ENCODE measurements at regions not wholly inside any gene's neighbourhood (a gene's known extent, or its start where the extent isn't known, plus 50 kb on each side); places are given as distances from the start of the nearest gene placed in this dataset. TPM values are rescaled to one million over a fixed set of nuclear protein-coding genes. Genes with fewer than 3 reads are reported as not detected.
"Not testable (repeated sequence)": the region's sequence is repeated elsewhere in the genome, so short reads cannot be mapped to it uniquely, and the experiment has no call there.

DNA sequence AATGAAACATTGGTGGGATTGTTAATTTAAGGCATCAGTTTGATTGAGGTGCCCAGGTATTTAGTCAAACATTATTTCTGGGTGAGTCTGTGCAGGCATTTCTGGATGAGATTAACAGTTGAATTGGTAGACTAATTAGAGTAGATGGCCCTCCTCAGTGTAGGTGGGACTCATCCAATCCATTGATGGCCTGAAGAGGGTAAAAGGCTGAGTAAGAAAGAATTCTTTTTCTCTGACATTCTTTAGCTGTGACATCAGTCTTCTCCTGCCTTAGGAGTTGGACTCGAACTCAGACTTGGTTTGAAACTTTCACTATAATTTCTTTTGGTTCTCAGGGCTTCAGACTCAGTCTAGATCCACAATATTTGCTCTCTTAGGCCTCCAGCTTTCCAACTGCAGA is 59.6 kb upstream of the ADAMTS5 start:
- H3K36me3 ChIP-seq (ENCODE audit: control insufficient read depth in 3 of 3, insufficient read depth in 3 of 3, low read length in 3 of 3) = no peaks in the 10 kb centered on the region
- no peak overlapping the region for H3K27ac ChIP-seq (ENCODE audit: low read depth, low read length)
- H3K9me3 ChIP-seq (ENCODE audit: control insufficient read depth in 3 of 3, low read length in 3 of 3) = no peaks in the 10 kb centered on the region
- H3K27me3 ChIP-seq (ENCODE audit: control insufficient read depth in 3 of 3, insufficient read depth in 3 of 3, low read length in 3 of 3) = no peaks in the 10 kb centered on the region
- no peak overlapping the region for H3K4me3 ChIP-seq (ENCODE audit: low read length in 3 of 3)
- no peaks in the 10 kb centered on the region for H3K4me1 ChIP-seq (ENCODE audit: control insufficient read depth in 3 of 3, insufficient read depth in 3 of 3, low read length in 3 of 3)
- H3K9ac ChIP-seq (ENCODE audit: low read depth in 1 of 3, low read length in 3 of 3) = no peak overlapping the region

DNA sequence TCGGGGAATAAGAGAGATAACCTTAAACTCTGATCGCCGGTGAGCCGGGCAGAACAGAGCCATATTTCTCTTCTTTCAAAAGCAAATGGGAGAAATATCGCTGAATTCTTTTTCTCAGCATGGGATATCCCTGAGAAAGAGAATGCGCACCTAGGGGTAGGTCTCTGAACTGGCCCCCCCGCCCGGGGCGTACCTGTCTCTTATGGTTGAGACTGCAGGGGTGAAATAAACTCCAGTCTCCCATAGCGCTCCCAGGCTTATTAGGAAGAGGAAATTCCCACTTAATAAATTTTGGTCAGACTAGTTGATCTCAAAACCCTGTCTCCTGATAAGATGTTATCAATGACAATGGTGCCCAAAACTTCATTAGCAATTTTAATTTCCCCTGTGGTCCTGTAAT is 58.8 kb upstream of the ADAMTS5 start:
- not testable (repeated sequence) for H3K36me3 ChIP-seq (ENCODE audit: control insufficient read depth in 3 of 3, insufficient read depth in 3 of 3, low read length in 3 of 3); H3K4me3 ChIP-seq (ENCODE audit: low read length in 3 of 3); H3K27me3 ChIP-seq (ENCODE audit: control insufficient read depth in 3 of 3, insufficient read depth in 3 of 3, low read length in 3 of 3); H3K27ac ChIP-seq (ENCODE audit: low read depth, low read length); H3K4me1 ChIP-seq (ENCODE audit: control insufficient read depth in 3 of 3, insufficient read depth in 3 of 3, low read length in 3 of 3); H3K9me3 ChIP-seq (ENCODE audit: control insufficient read depth in 3 of 3, low read length in 3 of 3); H3K9ac ChIP-seq (ENCODE audit: low read depth in 1 of 3, low read length in 3 of 3)

DNA sequence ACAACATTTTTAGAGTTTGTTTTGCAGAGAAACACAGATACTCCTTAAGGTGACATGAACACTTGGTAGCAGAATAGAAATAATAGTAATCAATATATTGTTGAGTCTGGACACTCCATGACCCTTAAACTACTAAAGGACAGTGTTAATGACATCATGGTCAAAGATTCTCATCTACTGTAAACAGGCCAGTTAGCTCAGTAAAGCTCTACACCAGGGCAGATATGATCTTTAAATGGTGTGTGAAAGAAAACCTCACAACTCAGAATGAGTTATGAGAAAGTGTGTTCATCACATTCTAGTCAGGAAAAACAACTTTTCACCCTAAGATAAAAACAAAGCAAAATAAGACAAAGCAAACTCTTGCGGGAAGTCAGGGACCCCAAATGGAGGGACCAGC is 58.1 kb upstream of the ADAMTS5 start:
- Histone ChIP-seq H3K4me1 (ENCODE audit: control insufficient read depth in 3 of 3, insufficient read depth in 3 of 3, low read length in 3 of 3) (no peaks in the 10 kb centered on the region), H3K9me3 (ENCODE audit: control insufficient read depth in 3 of 3, low read length in 3 of 3) (no peaks in the 10 kb centered on the region), H3K27me3 (ENCODE audit: control insufficient read depth in 3 of 3, insufficient read depth in 3 of 3, low read length in 3 of 3) (no peaks in the 10 kb centered on the region), H3K9ac (ENCODE audit: low read depth in 1 of 3, low read length in 3 of 3) (no peak overlapping the region), H3K27ac (ENCODE audit: low read depth, low read length) (no peak overlapping the region), H3K4me3 (ENCODE audit: low read length in 3 of 3) (no peak overlapping the region), H3K36me3 (ENCODE audit: control insufficient read depth in 3 of 3, insufficient read depth in 3 of 3, low read length in 3 of 3) (no peaks in the 10 kb centered on the region)

DNA sequence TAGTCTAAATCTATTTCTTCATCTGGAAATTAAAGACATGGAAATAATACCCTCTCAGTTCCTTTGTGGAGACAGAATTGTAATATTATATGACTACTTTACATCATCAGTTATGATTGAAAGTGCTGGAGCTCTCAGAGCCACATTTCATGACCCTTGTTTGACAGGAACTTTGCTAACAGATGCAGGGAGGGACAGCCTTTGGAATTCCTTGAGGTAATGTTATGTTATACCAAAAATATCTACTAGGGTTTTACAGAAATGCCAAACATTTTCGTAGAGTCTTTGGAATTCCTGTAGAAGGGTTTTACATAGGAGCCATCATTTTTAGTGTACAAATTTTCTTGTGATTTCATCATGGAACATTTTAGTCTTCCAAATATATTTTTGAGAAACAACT is 57.4 kb upstream of the ADAMTS5 start:
- no peaks in the 10 kb centered on the region for H3K27me3 ChIP-seq (ENCODE audit: control insufficient read depth in 3 of 3, insufficient read depth in 3 of 3, low read length in 3 of 3)
- no peak overlapping the region for H3K9ac ChIP-seq (ENCODE audit: low read depth in 1 of 3, low read length in 3 of 3)
- H3K36me3 ChIP-seq (ENCODE audit: control insufficient read depth in 3 of 3, insufficient read depth in 3 of 3, low read length in 3 of 3) = no peaks in the 10 kb centered on the region
- no peak overlapping the region for H3K27ac ChIP-seq (ENCODE audit: low read depth, low read length)
- no peaks in the 10 kb centered on the region for H3K4me1 ChIP-seq (ENCODE audit: control insufficient read depth in 3 of 3, insufficient read depth in 3 of 3, low read length in 3 of 3)
- no peaks in the 10 kb centered on the region for H3K9me3 ChIP-seq (ENCODE audit: control insufficient read depth in 3 of 3, low read length in 3 of 3)
- no peak overlapping the region for H3K4me3 ChIP-seq (ENCODE audit: low read length in 3 of 3)

DNA sequence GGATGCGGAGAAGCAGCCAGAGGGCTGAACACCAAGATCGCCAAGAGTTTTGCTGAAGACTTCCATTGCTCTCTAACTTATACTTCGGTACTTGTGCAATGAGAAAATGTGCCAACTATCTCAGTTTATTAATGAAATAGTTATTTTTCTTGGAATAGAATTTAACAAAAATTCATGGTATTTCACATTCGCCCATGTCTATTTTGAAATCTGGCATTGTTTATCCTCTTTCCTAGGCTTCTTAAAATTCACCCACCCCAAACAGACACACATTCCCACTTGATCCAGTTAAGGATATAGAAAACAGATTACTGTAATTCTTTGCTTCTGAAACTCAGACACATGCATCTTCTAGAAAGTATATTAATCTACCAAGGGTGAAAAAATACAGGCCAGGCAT is 56.3 kb upstream of the ADAMTS5 start:
- no peaks in the 10 kb centered on the region for H3K4me1 ChIP-seq (ENCODE audit: control insufficient read depth in 3 of 3, insufficient read depth in 3 of 3, low read length in 3 of 3)
- no peaks in the 10 kb centered on the region for H3K36me3 ChIP-seq (ENCODE audit: control insufficient read depth in 3 of 3, insufficient read depth in 3 of 3, low read length in 3 of 3)
- no peaks in the 10 kb centered on the region for H3K27me3 ChIP-seq (ENCODE audit: control insufficient read depth in 3 of 3, insufficient read depth in 3 of 3, low read length in 3 of 3)
- H3K9me3 ChIP-seq (ENCODE audit: control insufficient read depth in 3 of 3, low read length in 3 of 3) = no peaks in the 10 kb centered on the region
- no peak overlapping the region for H3K4me3 ChIP-seq (ENCODE audit: low read length in 3 of 3)
- H3K27ac ChIP-seq (ENCODE audit: low read depth, low read length) = no peak overlapping the region
- H3K9ac ChIP-seq (ENCODE audit: low read depth in 1 of 3, low read length in 3 of 3) = no peak overlapping the region

GRCh38 chr21:27021801-27022200 is 54.9 kb upstream of the ADAMTS5 start:
- H3K4me1 ChIP-seq (ENCODE audit: control insufficient read depth in 3 of 3, insufficient read depth in 3 of 3, low read length in 3 of 3) = no peaks in the 10 kb centered on the region
- no peak overlapping the region for H3K9ac ChIP-seq (ENCODE audit: low read depth in 1 of 3, low read length in 3 of 3)
- no peaks in the 10 kb centered on the region for H3K9me3 ChIP-seq (ENCODE audit: control insufficient read depth in 3 of 3, low read length in 3 of 3)
- H3K27ac ChIP-seq (ENCODE audit: low read depth, low read length) = no peak overlapping the region
- H3K36me3 ChIP-seq (ENCODE audit: control insufficient read depth in 3 of 3, insufficient read depth in 3 of 3, low read length in 3 of 3) = no peaks in the 10 kb centered on the region
- H3K27me3 ChIP-seq (ENCODE audit: control insufficient read depth in 3 of 3, insufficient read depth in 3 of 3, low read length in 3 of 3) = no peaks in the 10 kb centered on the region
- H3K4me3 ChIP-seq (ENCODE audit: low read length in 3 of 3) = no peak overlapping the region

- Histone ChIP-seq H3K9me3 (ENCODE audit: control insufficient read depth in 3 of 3, low read length in 3 of 3) (no peaks in the 10 kb centered on the region), H3K4me3 (ENCODE audit: low read length in 3 of 3) (no peak overlapping the region), H3K9ac (ENCODE audit: low read depth in 1 of 3, low read length in 3 of 3) (no peak overlapping the region), H3K27me3 (ENCODE audit: control insufficient read depth in 3 of 3, insufficient read depth in 3 of 3, low read length in 3 of 3) (no peaks in the 10 kb centered on the region), H3K4me1 (ENCODE audit: control insufficient read depth in 3 of 3, insufficient read depth in 3 of 3, low read length in 3 of 3) (no peaks in the 10 kb centered on the region), H3K27ac (ENCODE audit: low read depth, low read length) (no peak overlapping the region), H3K36me3 (ENCODE audit: control insufficient read depth in 3 of 3, insufficient read depth in 3 of 3, low read length in 3 of 3) (no peaks in the 10 kb centered on the region)
Observed at GRCh38 chr21:27021046-27021445, 54.2 kb upstream of the ADAMTS5 start.

- H3K4me1 ChIP-seq (ENCODE audit: control insufficient read depth in 3 of 3, insufficient read depth in 3 of 3, low read length in 3 of 3) = no peaks in the 10 kb centered on the region
- no peaks in the 10 kb centered on the region for H3K36me3 ChIP-seq (ENCODE audit: control insufficient read depth in 3 of 3, insufficient read depth in 3 of 3, low read length in 3 of 3)
- H3K27ac ChIP-seq (ENCODE audit: low read depth, low read length) = no peak overlapping the region
- H3K9me3 ChIP-seq (ENCODE audit: control insufficient read depth in 3 of 3, low read length in 3 of 3) = no peaks in the 10 kb centered on the region
- no peak overlapping the region for H3K4me3 ChIP-seq (ENCODE audit: low read length in 3 of 3)
- H3K27me3 ChIP-seq (ENCODE audit: control insufficient read depth in 3 of 3, insufficient read depth in 3 of 3, low read length in 3 of 3) = no peaks in the 10 kb centered on the region
- no peak overlapping the region for H3K9ac ChIP-seq (ENCODE audit: low read depth in 1 of 3, low read length in 3 of 3)
Observed at GRCh38 chr21:27017246-27017645, 50.4 kb upstream of the ADAMTS5 start.

Small RNA genes in the stretch of these regions (small RNA-seq; reads per million reads assigned to genes)
- not detected for gene NCSTNP1
- not detected for gene RF00026

Measured in skeletal muscle tissue (tissue), 4 donors.